Activated CD4-positive, alpha-beta T cell treated with anti-CD3 and anti-CD28 coated beads, Interleukin-2, amount 10 ng/mL, durations not matched to agents 24 days and 14 days (primary cell): ENCODE measurements at regions not wholly inside any gene's neighbourhood (a gene's known extent, or its start where the extent isn't known, plus 50 kb on each side); places are given as distances from the start of the nearest gene placed in this dataset.

Source experiments
- DNase-seq: peaks from one replicate; pipeline ENCODE4 v3.0.0; 2022
- H3K27ac Mint-ChIP-seq: one replicate; pipeline ENCODE4 v1.8.0; 2022; ENCODE audit warnings: mild to moderate bottlenecking, mixed read lengths
- H3K27me3 Mint-ChIP-seq: one replicate; pipeline ENCODE4 v1.8.0; 2022; ENCODE audit warnings: mixed read lengths
- H3K36me3 Mint-ChIP-seq: one replicate; pipeline ENCODE4 v1.8.0; 2022; ENCODE audit warnings: low read depth, mild to moderate bottlenecking, mixed read lengths
- H3K4me1 Mint-ChIP-seq: one replicate; pipeline ENCODE4 v1.8.0; 2021; ENCODE audit warnings: mixed read lengths
- H3K4me3 Mint-ChIP-seq: one replicate; pipeline ENCODE4 v1.8.0; 2022; ENCODE audit warnings: mild to moderate bottlenecking, moderate library complexity, mixed read lengths
- H3K9me3 Mint-ChIP-seq: one replicate; pipeline ENCODE4 v1.8.0; 2021; ENCODE audit warnings: mixed read lengths
- intact Hi-C: fragments of 100-400 bp; cut with micrococcal nuclease; formaldehyde crosslinking; loops from one replicate; pipeline ENCODE4 v1.15.1; 2023

DNA sequence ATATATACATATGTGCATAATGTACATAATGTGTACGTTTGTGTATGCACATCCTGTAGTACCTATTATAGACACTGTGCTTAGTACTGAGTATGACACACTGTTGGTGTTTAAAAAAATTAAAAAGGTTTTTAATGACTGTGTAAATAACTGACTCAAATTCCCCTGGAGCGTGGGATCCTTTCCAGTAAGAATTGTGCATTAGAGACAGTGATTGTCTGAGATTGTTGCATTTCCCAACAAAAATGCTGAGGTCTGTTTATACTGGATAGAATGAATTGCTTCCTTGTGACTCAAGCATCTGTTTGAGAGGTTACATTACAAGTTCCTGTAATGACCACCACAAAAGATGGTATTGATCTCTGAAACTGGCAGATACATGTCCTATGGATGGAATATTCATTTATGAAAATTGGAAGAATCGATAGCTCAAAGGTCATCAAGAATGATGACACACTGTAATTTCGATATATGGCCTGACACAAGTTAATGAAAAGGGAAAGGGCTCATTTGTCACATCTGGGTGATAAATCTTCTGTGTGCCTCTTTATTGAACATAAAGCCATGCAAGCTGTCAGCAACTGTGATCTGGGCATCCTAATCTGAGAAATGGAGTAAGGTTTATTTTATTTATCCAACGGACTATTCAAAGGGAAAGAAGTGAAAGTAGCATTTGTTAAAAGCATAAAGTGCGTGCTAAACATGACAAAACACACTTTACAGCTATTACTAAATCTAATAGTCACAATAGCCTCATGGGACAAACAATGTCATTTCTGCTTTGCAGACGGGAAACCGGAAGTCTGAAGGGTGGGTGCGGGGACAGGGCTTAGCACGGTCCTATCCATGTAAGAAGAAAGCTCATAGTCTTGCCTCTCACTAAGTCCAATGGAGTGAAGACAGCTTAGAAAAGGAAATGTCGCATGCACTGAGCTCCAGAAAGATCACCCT lies 228.8 kb downstream of the CDH11 start:
- H3K4me3 Mint-ChIP-seq, result no peak overlapping the region

DNA sequence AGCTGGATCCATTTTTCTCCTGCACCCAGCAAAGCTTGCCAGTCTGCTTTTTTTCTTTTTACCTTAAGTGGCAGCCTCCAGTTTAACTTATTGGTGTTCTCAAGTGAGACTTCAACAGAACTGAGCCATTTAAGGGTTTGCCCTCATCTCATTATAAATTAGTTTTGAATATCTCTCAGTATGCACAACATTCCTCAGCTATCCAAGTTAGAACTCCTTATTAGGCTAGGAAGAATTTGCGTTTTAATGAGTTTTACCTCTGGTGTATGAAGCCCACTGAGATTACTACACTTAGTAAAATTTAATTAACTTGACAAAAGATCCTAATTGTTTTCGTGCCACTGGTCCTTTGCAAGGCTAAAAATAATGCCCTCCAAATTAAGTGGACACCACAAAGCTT lies 232.4 kb downstream of the CDH11 start:
- Mint-ChIP-seq H3K27me3 (no peaks in the 10 kb centered on the region), H3K4me3 (no peak overlapping the region), H3K4me1 (no peaks in the 10 kb centered on the region), H3K27ac (no peak overlapping the region), H3K36me3 (no peaks in the 10 kb centered on the region), H3K9me3 (peaks cover 11% of the 10 kb centered on the region)
- intact Hi-C loops, result no loop called here
- DNase-seq, result no peak

More for the DNA sequence above, 228.8 kb downstream of the CDH11 start:
- Mint-ChIP-seq H3K27me3 (no peaks in the 10 kb centered on the region), H3K4me1 (no peaks in the 10 kb centered on the region), H3K27ac (no peak overlapping the region), H3K9me3 (peaks cover 14% of the 10 kb centered on the region), H3K36me3 (no peaks in the 10 kb centered on the region)
- intact Hi-C loops, result no loop called here
- no peak for DNase-seq

DNA sequence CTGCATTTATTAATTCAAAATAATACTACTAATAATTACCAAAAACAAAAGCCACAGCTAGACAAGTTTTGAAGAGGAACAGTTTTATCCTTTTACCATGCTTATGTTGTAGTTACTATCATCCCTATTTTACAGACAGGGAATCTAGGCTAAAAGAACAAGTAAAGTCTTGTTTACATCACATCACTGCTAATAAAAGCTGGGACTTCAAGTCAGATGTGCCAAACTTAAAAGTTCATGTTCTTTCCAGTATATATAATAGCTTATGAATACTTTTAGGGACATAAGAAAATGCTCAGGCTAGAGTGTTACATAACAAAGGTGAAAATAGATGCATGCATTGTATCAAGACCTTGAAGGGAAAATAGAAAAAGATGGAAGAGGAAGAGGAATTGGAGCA lies 234.2 kb downstream of the CDH11 start:
- intact Hi-C loops, result no loop called here
- DNase-seq, result no peak
- no peaks in the 10 kb centered on the region for H3K4me1 Mint-ChIP-seq
- H3K4me3 Mint-ChIP-seq, result no peak overlapping the region
- H3K27ac Mint-ChIP-seq, result no peak overlapping the region
- no peaks in the 10 kb centered on the region for H3K36me3 Mint-ChIP-seq
- peaks cover 15% of the 10 kb centered on the region for H3K9me3 Mint-ChIP-seq
- no peaks in the 10 kb centered on the region for H3K27me3 Mint-ChIP-seq

DNA sequence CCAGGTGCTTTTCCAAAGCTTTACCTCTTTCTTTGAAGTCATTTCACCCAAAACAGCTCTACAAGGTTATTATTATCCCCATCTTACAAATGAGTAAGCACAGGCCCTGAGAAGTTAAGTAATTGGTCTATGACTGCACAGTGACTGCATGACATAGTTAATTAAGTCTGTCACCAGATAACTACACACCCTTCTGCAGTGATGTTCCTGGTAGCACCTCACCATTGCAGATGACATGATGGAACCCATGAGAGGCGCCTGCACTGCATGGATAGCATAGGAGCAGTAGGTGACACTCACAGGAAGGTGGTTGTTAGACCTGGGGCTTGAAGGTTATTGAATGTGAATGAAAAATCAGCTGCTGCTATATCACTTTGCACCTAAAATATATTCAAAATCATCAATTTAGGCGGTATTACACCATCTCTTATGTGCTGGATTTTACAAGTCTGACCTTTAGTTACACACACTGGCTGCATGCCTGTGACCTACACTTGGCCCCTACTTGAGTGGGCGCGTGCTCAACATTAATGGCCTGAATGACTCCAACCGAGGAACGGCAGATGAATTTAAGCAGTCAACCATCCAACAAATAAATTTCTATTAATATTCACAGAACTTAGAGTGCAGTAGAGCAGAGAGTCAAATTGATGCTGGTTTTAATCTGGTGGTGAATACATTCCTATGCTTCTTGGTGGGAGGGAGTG lies 239.6 kb downstream of the CDH11 start:
- no peak for DNase-seq
- intact Hi-C loops, result no loop called here
- Mint-ChIP-seq H3K27ac (no peak overlapping the region), H3K4me3 (no peak overlapping the region), H3K27me3 (no peaks in the 10 kb centered on the region), H3K36me3 (no peaks in the 10 kb centered on the region), H3K4me1 (no peaks in the 10 kb centered on the region), H3K9me3 (peaks cover 15% of the 10 kb centered on the region)

DNA sequence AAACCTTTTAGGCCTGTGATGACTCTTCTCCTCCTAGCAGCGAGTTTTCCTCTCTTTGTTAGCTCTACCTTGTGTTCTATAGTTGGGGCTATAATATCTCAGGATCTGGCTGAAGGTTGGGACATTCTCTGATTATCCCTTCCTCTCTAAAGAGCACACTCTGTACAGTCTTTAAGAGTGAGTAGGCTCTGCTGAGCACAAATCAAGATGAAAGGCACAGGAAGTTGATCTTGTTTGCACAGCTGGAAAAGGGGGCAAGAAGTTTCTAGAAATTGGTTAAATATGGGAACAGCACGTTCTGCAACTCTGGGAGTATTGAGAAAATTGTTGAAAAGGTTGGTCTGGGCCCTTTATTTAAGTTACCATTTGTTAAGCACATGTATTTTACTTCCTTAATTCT lies 240.9 kb downstream of the CDH11 start:
- Mint-ChIP-seq H3K4me1 (no peaks in the 10 kb centered on the region), H3K9me3 (peaks cover 11% of the 10 kb centered on the region), H3K27me3 (no peaks in the 10 kb centered on the region), H3K4me3 (no peak overlapping the region), H3K36me3 (no peaks in the 10 kb centered on the region), H3K27ac (no peak overlapping the region)
- no peak for DNase-seq
- intact Hi-C loops, result no loop called here

DNA sequence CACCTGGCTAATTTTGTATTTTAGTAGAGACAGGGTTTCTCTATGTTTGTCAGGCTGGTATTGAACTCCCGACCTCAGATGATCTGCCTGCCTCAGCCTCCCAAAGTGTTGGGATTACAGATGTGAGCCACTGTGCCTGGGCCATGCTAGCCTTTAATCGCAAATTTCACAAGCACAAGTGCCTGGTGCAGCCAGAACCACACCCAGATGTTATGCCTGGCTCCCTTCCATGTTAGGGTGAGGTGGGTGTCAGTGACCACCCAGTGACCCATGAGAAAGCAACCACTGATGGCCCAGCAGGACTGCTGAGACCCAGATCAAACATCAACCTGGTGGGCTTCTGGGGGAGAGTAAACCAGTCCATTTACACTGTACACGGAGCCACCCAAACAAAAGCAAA lies 241.9 kb downstream of the CDH11 start:
- Mint-ChIP-seq H3K27ac (no peak overlapping the region), H3K36me3 (no peaks in the 10 kb centered on the region), H3K27me3 (no peaks in the 10 kb centered on the region), H3K4me3 (no peak overlapping the region), H3K9me3 (peaks cover 11% of the 10 kb centered on the region), H3K4me1 (no peaks in the 10 kb centered on the region)
- no peak for DNase-seq
- intact Hi-C loops, result no loop called here

DNA sequence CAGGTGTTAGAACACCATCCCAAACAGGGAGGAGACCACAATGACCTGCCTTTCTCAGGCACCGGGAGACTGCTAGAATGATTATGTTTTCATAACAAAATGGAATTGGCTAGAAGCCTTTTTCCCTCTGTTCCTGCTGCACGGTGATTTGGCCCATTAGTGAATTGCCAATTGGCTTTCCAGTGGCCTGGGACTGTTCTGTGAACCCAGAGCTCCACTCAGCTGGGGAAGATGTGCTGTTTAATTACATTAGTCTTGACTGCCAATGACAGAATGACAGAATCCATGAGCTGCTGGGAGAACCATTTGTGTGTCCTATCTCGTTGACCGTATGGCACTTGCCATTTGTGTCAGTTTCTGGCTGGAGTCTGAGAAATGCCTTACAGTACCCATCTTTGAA lies 242.9 kb downstream of the CDH11 start:
- Mint-ChIP-seq H3K9me3 (peaks cover 11% of the 10 kb centered on the region), H3K36me3 (no peaks in the 10 kb centered on the region), H3K4me1 (no peaks in the 10 kb centered on the region), H3K27me3 (no peaks in the 10 kb centered on the region), H3K4me3 (no peak overlapping the region), H3K27ac (no peak overlapping the region)
- DNase-seq, result no peak
- intact Hi-C loops, result no loop called here

DNA sequence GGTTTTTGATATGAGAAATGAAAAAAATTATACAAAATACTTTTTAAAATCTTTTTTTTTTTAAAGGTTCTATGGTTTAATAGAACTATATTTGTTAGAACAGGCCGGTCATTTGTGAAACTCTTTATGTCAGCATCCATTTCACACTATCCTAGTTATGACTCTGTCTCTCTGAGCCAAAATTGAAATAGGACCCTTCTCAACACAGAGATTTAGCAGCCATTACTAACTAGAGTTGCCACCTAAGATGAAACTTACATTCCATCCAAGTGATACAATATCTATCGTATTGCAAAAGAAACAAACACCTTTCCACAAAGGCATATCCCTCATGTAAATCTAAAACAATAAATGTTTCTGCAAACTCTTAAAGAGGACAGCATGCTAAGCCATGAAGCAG lies 249.8 kb downstream of the CDH11 start:
- H3K27ac Mint-ChIP-seq, result no peak overlapping the region
- intact Hi-C loops, result no loop called here
- no peaks in the 10 kb centered on the region for H3K27me3 Mint-ChIP-seq
- no peaks in the 10 kb centered on the region for H3K36me3 Mint-ChIP-seq
- H3K4me1 Mint-ChIP-seq, result no peaks in the 10 kb centered on the region
- no peak for DNase-seq
- peaks cover 3% of the 10 kb centered on the region for H3K9me3 Mint-ChIP-seq
- no peak overlapping the region for H3K4me3 Mint-ChIP-seq

DNA sequence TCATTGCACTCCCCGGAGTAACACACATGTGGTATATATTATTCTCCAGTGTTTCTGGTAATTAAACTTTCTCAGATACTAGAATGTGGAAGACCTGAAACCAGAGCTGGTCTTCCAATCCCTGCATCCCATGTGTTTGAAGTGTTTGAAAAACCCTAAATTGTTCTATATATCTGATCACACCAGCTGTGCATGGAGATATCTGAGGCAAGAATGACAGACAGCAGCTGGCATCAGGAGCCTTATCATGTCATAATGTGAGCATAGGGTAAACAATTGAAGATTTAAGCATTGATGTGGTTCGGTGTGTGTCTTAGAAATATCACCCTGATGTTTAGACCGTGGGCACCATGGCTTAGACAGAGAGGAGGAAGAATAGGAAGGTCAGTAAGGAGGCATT lies 251.0 kb downstream of the CDH11 start:
- no peak overlapping the region for H3K27ac Mint-ChIP-seq
- H3K4me3 Mint-ChIP-seq, result no peak overlapping the region

DNA sequence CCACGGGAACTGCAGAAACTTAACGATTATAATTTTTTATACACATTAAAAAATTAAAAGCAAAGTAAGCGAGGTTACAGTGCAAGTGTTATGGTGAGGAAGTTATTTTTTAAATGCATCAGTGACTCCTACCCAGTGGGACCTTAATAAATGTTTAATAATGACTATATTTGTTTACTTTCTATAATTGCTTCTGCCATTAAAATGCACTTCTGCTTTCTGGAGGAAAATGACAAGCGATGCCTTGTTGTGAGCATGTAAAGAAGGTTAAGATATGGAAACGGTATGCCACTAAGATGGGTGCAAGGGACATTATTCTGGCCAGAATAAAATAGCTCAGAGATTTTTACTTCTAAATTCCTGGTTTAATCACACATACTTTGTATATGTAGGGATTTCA lies 252.1 kb downstream of the CDH11 start:
- peaks cover 3% of the 10 kb centered on the region for H3K9me3 Mint-ChIP-seq
- no peak overlapping the region for H3K4me3 Mint-ChIP-seq
- DNase-seq, result no peak
- no peak overlapping the region for H3K27ac Mint-ChIP-seq
- H3K27me3 Mint-ChIP-seq, result no peaks in the 10 kb centered on the region
- no peaks in the 10 kb centered on the region for H3K4me1 Mint-ChIP-seq
- intact Hi-C loops, result no loop called here
- H3K36me3 Mint-ChIP-seq, result no peaks in the 10 kb centered on the region

More for the DNA sequence above, 251.0 kb downstream of the CDH11 start:
- Mint-ChIP-seq H3K36me3 (no peaks in the 10 kb centered on the region), H3K27me3 (no peaks in the 10 kb centered on the region), H3K9me3 (peaks cover 3% of the 10 kb centered on the region), H3K4me1 (no peaks in the 10 kb centered on the region)
- intact Hi-C loops, result no loop called here
- no peak for DNase-seq

DNA sequence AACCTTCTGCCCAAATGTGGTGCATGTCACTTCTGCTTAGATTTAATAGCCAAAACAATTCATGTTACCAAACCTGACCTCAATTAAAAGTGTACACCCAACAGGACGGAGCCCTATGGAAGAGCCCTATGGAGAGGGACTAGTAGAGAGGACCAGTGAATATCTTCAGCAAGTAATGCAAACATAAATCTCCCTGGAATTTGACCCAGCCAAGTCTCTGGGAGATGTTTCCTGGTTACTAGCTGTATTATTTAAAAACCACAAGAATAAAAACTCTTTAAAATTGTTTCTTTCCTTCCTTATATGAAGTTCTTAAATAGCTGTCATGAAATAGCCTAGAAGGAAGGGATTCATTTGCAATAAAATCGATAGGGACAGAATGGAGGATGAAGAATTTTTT lies 255.8 kb downstream of the CDH11 start:
- Mint-ChIP-seq H3K4me1 (no peaks in the 10 kb centered on the region), H3K4me3 (no peak overlapping the region), H3K36me3 (no peaks in the 10 kb centered on the region)

DNA sequence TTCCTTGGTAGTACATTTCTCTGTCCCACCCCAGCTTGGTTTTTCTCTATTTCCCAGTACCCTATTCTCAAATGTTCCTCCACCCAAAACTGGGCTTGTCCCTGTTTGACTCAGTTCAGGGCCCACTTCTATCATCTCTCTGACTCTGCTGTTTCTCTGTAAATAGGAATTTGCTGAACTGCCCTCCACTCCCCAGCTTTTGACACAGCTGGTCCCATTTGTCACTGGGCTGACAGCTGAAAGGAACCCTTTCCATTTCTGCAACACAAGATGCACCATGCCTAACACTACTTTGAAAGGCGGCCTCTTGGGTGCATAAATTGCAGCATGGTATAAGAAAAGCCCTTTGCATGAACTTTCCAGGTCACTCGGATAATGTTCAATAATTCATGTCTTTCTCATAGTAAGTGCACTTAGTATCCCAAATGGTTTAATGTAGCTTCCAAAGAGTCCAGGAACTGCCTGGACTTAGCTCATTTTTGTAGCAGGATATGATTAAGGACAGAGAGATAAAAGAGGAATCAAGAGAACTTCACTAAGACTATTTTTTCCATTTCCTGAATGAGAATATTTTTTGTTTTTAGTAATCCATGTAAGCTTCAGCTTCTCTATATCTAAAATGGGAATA lies 256.7 kb downstream of the CDH11 start:
- Mint-ChIP-seq H3K4me1 (no peaks in the 10 kb centered on the region), H3K27ac (no peak overlapping the region), H3K36me3 (no peaks in the 10 kb centered on the region), H3K27me3 (no peaks in the 10 kb centered on the region), H3K9me3 (peaks cover 3% of the 10 kb centered on the region), H3K4me3 (no peak overlapping the region)
- intact Hi-C loops, result no loop called here
- DNase-seq, result no peak

More for the DNA sequence above, 255.8 kb downstream of the CDH11 start:
- Mint-ChIP-seq H3K9me3 (peaks cover 3% of the 10 kb centered on the region), H3K27me3 (no peaks in the 10 kb centered on the region), H3K27ac (no peak overlapping the region)
- no peak for DNase-seq
- intact Hi-C loops, result no loop called here

DNA sequence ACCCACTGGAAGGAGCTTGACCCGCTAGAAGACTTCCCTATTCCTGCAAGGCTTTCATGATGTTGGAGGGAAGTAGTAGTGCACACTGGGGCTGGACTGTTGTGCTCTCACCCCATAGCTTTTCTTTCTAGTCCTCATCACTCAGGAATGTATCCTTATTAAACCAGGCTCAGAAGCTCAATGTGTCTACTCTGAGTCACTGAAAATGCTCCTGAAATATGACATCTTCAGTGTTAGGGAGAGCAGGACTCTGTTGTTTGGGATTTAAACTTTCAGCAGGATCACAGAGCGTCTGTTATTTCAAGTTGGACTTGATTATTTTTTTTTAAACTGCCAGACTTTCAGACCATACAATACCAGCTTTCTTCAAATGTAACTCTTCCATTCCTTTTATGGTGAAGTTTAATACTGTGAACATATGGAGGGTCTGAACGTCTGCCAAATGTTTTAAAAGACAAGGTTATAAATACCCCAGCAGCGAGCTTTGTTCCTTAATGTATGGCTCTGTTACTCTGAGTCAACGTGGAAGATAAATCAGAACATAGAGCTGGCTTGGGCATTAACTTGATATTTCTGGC lies 257.5 kb downstream of the CDH11 start:
- intact Hi-C loops, result no loop called here
- DNase-seq, result no peak
- no peaks in the 10 kb centered on the region for H3K36me3 Mint-ChIP-seq
- no peak overlapping the region for H3K27ac Mint-ChIP-seq
- H3K9me3 Mint-ChIP-seq, result peaks cover 3% of the 10 kb centered on the region
- no peaks in the 10 kb centered on the region for H3K4me1 Mint-ChIP-seq
- H3K27me3 Mint-ChIP-seq, result no peaks in the 10 kb centered on the region
- no peak overlapping the region for H3K4me3 Mint-ChIP-seq

DNA sequence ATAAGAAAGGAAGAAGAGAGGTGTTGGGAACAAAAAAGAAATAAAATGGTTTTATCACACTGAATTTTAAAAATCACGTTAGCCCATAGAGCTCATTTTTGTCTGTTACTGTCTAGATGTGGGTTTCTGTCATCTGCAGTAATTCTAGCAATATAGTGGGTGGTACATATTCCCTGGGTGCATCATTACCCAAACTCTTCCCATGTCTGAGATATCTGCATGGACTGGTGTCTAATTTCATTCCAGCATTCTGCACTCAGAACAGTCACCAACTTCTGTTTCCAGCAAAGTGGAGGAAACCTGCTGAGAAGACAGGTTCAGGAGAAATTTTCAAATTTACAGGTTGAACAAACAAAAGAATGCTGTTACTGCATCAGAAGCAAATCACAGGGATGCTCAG lies 263.8 kb downstream of the CDH11 start:
- no peak overlapping the region for H3K4me3 Mint-ChIP-seq
- H3K36me3 Mint-ChIP-seq, result no peaks in the 10 kb centered on the region
- intact Hi-C loops, result no loop called here
- no peak overlapping the region for H3K27ac Mint-ChIP-seq
- no peaks in the 10 kb centered on the region for H3K27me3 Mint-ChIP-seq
- no peak for DNase-seq
- no peaks in the 10 kb centered on the region for H3K4me1 Mint-ChIP-seq
- no peaks in the 10 kb centered on the region for H3K9me3 Mint-ChIP-seq
